Fibroblast of lung (primary cell): ENCODE measurements at regions not wholly inside any gene's neighbourhood (a gene's known extent, or its start where the extent isn't known, plus 50 kb on each side); places are given as distances from the start of the nearest gene placed in this dataset.

Experiments
- DNase-seq, 2 donors: peaks; one replicate each; pipeline versions ENCODE4 v3.0.0 to v3.0.0-alpha.2; 2010; ENCODE audit warnings: low read depth in 2 of 2
- H2AFZ ChIP-seq: 2 replicates; pipeline ENCODE4 v1.5.1; 2012; ENCODE audit warnings: low read length, control low read depth, inconsistent platforms
- H3K27ac ChIP-seq: 2 replicates; pipeline ENCODE4 v1.5.1; 2011; ENCODE audit warnings: low read length, control low read depth; ENCODE audit not compliant: insufficient read depth
- H3K27me3 ChIP-seq: 2 replicates; pipeline ENCODE4 v1.5.1; 2011; ENCODE audit warnings: mild to moderate bottlenecking, low read length; ENCODE audit not compliant: control insufficient read depth, insufficient read depth
- H3K36me3 ChIP-seq: 2 replicates; pipeline ENCODE4 v1.5.1; 2011; ENCODE audit warnings: low read length; ENCODE audit not compliant: control insufficient read depth, insufficient read depth
- H3K4me1 ChIP-seq: 2 replicates; pipeline ENCODE4 v1.5.1; 2011; ENCODE audit warnings: low read length; ENCODE audit not compliant: control insufficient read depth, insufficient read depth; ENCODE audit errors: extremely low read depth
- H3K4me2 ChIP-seq: 2 replicates; pipeline ENCODE4 v1.5.1; 2011; ENCODE audit warnings: low read length, control low read depth; ENCODE audit not compliant: insufficient read depth; ENCODE audit errors: extremely low read depth
- H3K4me3 ChIP-seq, 4 experiments: fragments of 200-600 bp in 1 of 4; sonication (generic) in 1 of 4; replicated peaks in 1 of 4; 2 replicates each; pipeline ENCODE4 v1.5.1; 2011 to 2016; ENCODE audit warnings: low read length in 4 of 4, low read depth in 3 of 4, mild to moderate bottlenecking in 3 of 4, control low read depth in 2 of 4, inconsistent platforms in 1 of 4, mixed read lengths in 1 of 4; ENCODE audit not compliant: insufficient read depth in 1 of 4; ENCODE audit errors: control extremely low read depth in 1 of 4
- H3K79me2 ChIP-seq: 2 replicates; pipeline ENCODE4 v1.5.1; 2012; ENCODE audit warnings: mild to moderate bottlenecking, low read length, inconsistent platforms; ENCODE audit not compliant: control insufficient read depth, insufficient read depth
- H3K9ac ChIP-seq: 2 replicates; pipeline ENCODE4 v1.5.1; 2011; ENCODE audit warnings: mild to moderate bottlenecking, low read length, control low read depth; ENCODE audit not compliant: insufficient read depth
- H3K9me3 ChIP-seq: 2 replicates; pipeline ENCODE4 v1.5.1; 2012; ENCODE audit warnings: low read depth, low read length; ENCODE audit not compliant: control insufficient read depth, insufficient read depth
- H4K20me1 ChIP-seq: 2 replicates; pipeline ENCODE4 v1.5.1; 2011; ENCODE audit warnings: low read length; ENCODE audit not compliant: control insufficient read depth, insufficient read depth; ENCODE audit errors: extremely low read depth
- CTCF ChIP-seq, 2 donors: IDR thresholded peaks in 1 of 2; conservative IDR thresholded peaks in 1 of 2; 1 replicate in 1 of 2; 2 replicates in 1 of 2; pipeline ENCODE4 v1.5.1; 2011 to 2012; ENCODE audit warnings: low read length in 2 of 2, control low read depth in 1 of 2, inconsistent platforms in 1 of 2, low read depth in 1 of 2, mild to moderate bottlenecking in 1 of 2
- EZH2 ChIP-seq: IDR thresholded peaks from 2 replicates; pipeline ENCODE4 v1.5.1; 2012; ENCODE audit warnings: low read length, control low read depth, mild to moderate bottlenecking; ENCODE audit errors: missing control alignments

- Histone ChIP-seq H3K27ac (no peak overlapping the region), H3K79me2 (no peaks in the 10 kb centered on the region), H2AFZ (no peak overlapping the region), H3K27me3 (no peaks in the 10 kb centered on the region), H4K20me1 (no peaks in the 10 kb centered on the region), H3K9me3 (no peaks in the 10 kb centered on the region), H3K9ac (no peak overlapping the region), H3K36me3 (no peaks in the 10 kb centered on the region), H3K4me1 (no peaks in the 10 kb centered on the region), H3K4me2 (no peak overlapping the region), H3K4me3 (no peak overlapping the region)
- TF ChIP-seq CTCF (conservative IDR thresholded peaks at IDR 0.05 in 1 of 2, IDR thresholded peaks at IDR 0.05 in 1 of 2; ENCODE audit: low read depth in 1 of 2, low read length in 2 of 2) (no peak), EZH2 (no peak)
- no peak for DNase-seq
Measured at GRCh38 chr21:24007592-24007991, 1599.7 kb downstream of the MRPL39 start.

- H3K4me1 ChIP-seq, result no peaks in the 10 kb centered on the region
- H3K4me2 ChIP-seq, result no peak overlapping the region
- no peaks in the 10 kb centered on the region for H3K36me3 ChIP-seq
- no peak for DNase-seq
- no peak overlapping the region for H3K4me3 ChIP-seq
- H4K20me1 ChIP-seq, result no peaks in the 10 kb centered on the region
- no peak overlapping the region for H3K27ac ChIP-seq
- H3K9me3 ChIP-seq, result no peaks in the 10 kb centered on the region
- no peak overlapping the region for H2AFZ ChIP-seq
- TF ChIP-seq CTCF (conservative IDR thresholded peaks at IDR 0.05 in 1 of 2, IDR thresholded peaks at IDR 0.05 in 1 of 2; ENCODE audit: low read depth in 1 of 2, low read length in 2 of 2) (no peak), EZH2 (no peak)
- no peaks in the 10 kb centered on the region for H3K27me3 ChIP-seq
- no peaks in the 10 kb centered on the region for H3K79me2 ChIP-seq
- H3K9ac ChIP-seq, result no peak overlapping the region
Measured at GRCh38 chr21:23986987-23987386, 1620.3 kb downstream of the MRPL39 start.

GRCh38 chr21:23986214-23986613 is 1621.1 kb downstream of the MRPL39 start:
- Histone ChIP-seq H3K4me2 (no peak overlapping the region), H4K20me1 (no peaks in the 10 kb centered on the region), H3K27me3 (no peaks in the 10 kb centered on the region), H2AFZ (no peak overlapping the region), H3K27ac (no peak overlapping the region), H3K4me3 (no peak overlapping the region), H3K36me3 (no peaks in the 10 kb centered on the region), H3K9ac (no peak overlapping the region), H3K9me3 (no peaks in the 10 kb centered on the region), H3K4me1 (no peaks in the 10 kb centered on the region), H3K79me2 (no peaks in the 10 kb centered on the region)
- no peak for TF ChIP-seq EZH2
- no peak for TF ChIP-seq CTCF (conservative IDR thresholded peaks at IDR 0.05 in 1 of 2, IDR thresholded peaks at IDR 0.05 in 1 of 2; ENCODE audit: low read depth in 1 of 2, low read length in 2 of 2)
- DNase-seq, result no peak
